Hypothalamus (tissue), 51 donors: ENCODE measurements at regions not wholly inside any gene's neighbourhood (a gene's known extent, or its start where the extent isn't known, plus 50 kb on each side); places are given as distances from the start of the nearest gene placed in this dataset.

ENCODE experiments used
- DNase-seq, 51 donors: peaks; one replicate each; lab custom pipeline; 2025; lab: John Stamatoyannopoulos, UW

GRCh38 chr7:31284106-31284505 is 56.4 kb downstream of the NEUROD6 start:
- no peak for DNase-seq

GRCh38 chr7:31271641-31272405 is 68.7 kb downstream of the NEUROD6 start:
- DNase-seq: no peak

- DNase-seq: no peak
Measured at GRCh38 chr7:31267486-31267885, 73.0 kb downstream of the NEUROD6 start.

GRCh38 chr7:31263338-31263737 is 77.2 kb downstream of the NEUROD6 start:
- DNase-seq: no peak

GRCh38 chr7:31261341-31261740 is 79.2 kb downstream of the NEUROD6 start:
- no peak for DNase-seq

GRCh38 chr7:31260851-31261250 is 79.7 kb downstream of the NEUROD6 start:
- DNase-seq: no peak

GRCh38 chr7:31258391-31258790 is 82.1 kb downstream of the NEUROD6 start:
- DNase-seq: no peak

DNA sequence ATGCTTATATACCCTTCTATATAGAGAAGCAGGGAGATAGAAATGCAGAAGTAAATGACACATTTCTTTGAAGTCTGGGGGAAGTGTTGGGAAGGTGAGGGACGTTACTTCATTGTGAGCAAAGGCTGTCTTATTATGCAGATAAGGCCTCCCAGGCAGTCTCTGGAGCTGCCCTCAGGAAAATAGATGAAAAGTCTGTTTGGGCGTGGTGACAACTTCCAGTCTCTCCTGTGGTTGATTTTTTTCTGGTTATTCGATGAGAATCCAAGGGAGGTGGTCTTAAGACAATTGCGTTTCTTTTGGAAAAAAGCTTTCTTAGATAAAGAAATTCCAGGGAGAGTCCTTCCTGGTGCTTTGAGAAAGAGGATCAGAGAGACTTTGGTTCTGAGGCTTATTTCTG is 84.0 kb downstream of the NEUROD6 start:
- DNase-seq: no peak

GRCh38 chr7:31254926-31255325 is 85.6 kb downstream of the NEUROD6 start:
- no peak for DNase-seq

GRCh38 chr7:31253532-31253931 is 87.0 kb downstream of the NEUROD6 start:
- no peak for DNase-seq

DNA sequence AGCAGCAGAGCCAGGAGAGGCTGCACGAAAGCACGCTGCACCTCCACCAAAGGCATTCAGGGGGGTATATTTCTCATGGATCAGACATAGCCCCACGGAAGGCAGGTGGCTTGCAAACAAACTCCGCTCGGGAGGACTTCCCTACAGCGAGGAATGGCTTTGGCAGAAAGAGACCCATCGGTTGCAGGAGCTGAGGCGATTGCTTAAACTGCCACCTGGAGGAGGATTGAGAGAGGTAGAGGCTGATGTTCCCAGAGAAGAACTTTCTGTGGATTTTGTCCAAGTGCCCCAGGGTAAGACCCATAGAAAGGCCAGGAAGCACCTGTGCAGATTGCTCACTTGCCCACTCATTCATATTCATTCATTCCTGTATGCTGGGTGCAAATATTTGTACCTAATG is 89.1 kb downstream of the NEUROD6 start:
- DNase-seq: no peak

- DNase-seq: no peak
Measured at GRCh38 chr7:31249671-31250070, 90.9 kb downstream of the NEUROD6 start.

- no peak for DNase-seq
Measured at GRCh38 chr7:31236868-31237267, 103.7 kb downstream of the NEUROD6 start.

GRCh38 chr7:31234836-31235605 is 105.5 kb downstream of the NEUROD6 start:
- DNase-seq: no peak

DNA sequence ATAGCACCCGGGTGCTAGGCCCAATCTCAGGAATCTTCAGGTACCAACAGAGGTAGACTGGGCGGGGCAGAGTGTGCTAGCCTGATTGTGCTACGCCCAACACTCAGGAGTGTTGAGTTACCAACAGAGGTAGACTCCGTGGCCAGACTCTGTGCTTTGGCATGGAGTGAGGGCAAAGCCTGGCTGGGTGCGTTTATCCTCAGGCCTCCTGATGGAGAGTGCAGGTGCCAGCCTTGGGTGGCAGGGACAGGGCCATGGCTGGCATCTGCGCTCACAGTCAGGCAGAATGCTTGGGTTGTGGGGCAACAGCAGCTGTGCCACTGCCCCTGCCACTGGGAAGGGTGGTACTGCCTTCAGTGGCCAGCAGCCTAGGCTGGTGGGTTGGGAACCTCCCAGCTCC is 111.6 kb downstream of the NEUROD6 start:
- no peak for DNase-seq

DNA sequence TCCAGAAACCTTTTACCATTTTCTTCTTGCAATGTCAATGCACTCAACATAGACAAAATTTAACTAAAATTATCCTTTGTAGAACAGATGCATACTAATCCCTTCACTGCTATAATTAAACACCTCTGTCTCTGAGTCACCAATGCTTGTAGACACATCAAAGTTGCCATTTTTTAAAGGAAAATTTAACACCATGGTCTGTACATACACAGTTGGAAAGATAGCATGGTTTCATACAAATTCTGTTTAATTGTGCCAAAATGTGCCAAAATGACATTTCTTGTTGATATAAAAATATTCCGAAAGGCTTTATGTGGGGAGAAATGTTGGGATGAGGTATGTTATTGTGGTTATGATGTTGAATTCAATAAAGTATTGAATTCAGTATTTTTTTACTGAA is 125.8 kb downstream of the NEUROD6 start:
- DNase-seq: no peak

- no peak for DNase-seq
Measured at GRCh38 chr7:31211281-31211680, 129.2 kb downstream of the NEUROD6 start.

DNA sequence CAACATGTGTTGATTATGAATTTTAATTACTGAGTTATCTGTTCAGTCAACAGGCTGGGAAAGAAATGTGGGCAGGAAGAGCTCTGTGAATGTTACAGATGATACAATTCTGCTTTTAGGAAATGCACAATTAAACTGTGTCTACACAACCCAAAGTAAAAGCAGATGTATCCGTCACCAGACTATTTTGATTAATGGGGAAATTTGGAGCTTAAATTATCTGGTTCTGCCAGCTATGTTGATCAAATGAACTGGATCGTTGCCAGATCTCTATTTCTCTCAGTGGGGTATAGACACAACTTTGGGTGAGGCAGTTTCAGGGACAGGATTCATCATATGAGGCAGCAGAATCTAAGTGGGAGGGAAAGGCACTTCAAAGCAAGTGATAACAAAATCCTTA is 136.5 kb downstream of the NEUROD6 start:
- no peak for DNase-seq

GRCh38 chr7:31203551-31203950 is 137.0 kb downstream of the NEUROD6 start:
- DNase-seq: no peak

DNA sequence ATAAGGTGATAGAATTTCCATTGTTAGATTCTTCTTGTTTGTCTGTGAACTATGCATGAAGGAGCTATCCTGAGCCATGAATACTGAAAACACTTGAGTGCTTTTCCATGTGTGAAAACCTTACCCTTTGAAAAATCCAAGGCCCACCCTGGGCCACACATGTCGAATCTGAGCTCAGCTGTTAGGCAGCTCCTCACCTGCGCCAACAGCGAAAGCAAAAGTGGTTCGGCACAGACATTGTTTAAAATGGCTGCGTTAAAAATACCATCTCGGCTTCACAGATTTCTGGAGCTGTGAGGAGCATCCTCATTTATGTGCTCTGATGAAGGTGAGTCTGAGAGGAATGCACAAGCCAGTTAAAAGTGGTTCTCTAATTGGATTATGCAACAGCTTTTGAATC is 137.7 kb downstream of the NEUROD6 start:
- no peak for DNase-seq

DNA sequence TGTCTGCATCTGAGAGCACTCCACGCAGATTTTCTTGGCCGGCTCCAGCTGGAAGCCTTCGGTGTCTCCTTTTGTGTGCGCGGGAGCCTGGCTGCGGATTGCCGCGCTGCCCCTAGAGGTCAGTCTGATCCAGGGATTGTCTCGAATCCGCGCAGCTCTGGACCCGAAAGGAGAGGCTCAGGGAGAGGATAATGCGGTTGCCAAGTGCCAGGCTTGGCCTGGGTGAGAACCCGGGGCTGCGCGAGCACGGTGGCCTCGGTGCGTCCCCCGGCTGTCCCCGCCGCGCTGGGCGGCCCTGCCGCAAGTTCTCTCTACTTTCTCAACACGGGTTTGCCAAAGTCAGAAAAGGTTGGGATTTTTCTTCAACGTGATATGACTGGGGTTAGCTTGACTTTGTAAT is 140.9 kb downstream of the ADCYAP1R1 start:
- peak in 49 of 51 donors; percentile 2 to 76 (median 44) for DNase-seq

GRCh38 chr7:31190906-31191305 is 138.8 kb downstream of the ADCYAP1R1 start:
- DNase-seq: no peak
